Uterus (tissue), 2 donors: ENCODE measurements at regions not wholly inside any gene's neighbourhood (a gene's known extent, or its start where the extent isn't known, plus 50 kb on each side); places are given as distances from the start of the nearest gene placed in this dataset.

Experiments
- POLR2A ChIP-seq, 2 donors: fragments of 450-650 bp; IDR thresholded peaks; one replicate each; pipeline ENCODE4 v1.6.1; 2016; ENCODE audit warnings: antibody characterized with exemption in 2 of 2, mild to moderate bottlenecking in 1 of 2, moderate library complexity in 1 of 2
- TF ChIP-seq, protein P1 (sequence below), 4 experiments: fragments of 200-600 bp in 2 of 4; fragments of 450-650 bp in 2 of 4; sonication (generic) in 2 of 4; IDR thresholded peaks; one replicate each; pipeline ENCODE4 v1.5.1; 2016 to 2019; ENCODE audit warnings: antibody characterized with exemption in 4 of 4, mild to moderate bottlenecking in 2 of 4, moderate library complexity in 1 of 4

DNA sequence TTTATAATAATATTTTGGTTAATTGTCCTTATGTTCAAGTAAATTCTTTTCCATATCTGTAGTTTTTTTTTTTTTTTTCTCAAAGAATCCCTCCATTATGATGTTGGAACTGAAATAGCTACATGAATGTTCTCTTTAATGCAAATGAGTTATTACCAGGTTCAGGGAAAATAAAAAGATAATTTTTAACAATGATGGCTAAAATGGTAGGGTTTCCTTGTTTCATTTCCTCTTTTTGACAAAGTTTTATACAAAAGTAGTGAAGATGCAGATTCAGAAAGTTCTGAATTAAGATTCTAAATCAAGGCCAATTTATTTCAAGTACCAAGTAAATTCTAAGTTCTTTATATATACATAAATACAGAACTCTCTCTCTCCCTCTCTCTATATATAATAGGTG lies 779.0 kb upstream of the INTU start:
- TF ChIP-seq, protein P1, sequence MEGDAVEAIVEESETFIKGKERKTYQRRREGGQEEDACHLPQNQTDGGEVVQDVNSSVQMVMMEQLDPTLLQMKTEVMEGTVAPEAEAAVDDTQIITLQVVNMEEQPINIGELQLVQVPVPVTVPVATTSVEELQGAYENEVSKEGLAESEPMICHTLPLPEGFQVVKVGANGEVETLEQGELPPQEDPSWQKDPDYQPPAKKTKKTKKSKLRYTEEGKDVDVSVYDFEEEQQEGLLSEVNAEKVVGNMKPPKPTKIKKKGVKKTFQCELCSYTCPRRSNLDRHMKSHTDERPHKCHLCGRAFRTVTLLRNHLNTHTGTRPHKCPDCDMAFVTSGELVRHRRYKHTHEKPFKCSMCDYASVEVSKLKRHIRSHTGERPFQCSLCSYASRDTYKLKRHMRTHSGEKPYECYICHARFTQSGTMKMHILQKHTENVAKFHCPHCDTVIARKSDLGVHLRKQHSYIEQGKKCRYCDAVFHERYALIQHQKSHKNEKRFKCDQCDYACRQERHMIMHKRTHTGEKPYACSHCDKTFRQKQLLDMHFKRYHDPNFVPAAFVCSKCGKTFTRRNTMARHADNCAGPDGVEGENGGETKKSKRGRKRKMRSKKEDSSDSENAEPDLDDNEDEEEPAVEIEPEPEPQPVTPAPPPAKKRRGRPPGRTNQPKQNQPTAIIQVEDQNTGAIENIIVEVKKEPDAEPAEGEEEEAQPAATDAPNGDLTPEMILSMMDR (IDR thresholded peaks at IDR 0.05) = no peak
- no peak for TF ChIP-seq POLR2A (IDR thresholded peaks at IDR 0.05)
